K562 (cell line): ENCODE measurements at regions not wholly inside any gene's neighbourhood (a gene's known extent, or its start where the extent isn't known, plus 50 kb on each side); places are given as distances from the start of the nearest gene placed in this dataset.

ENCODE experiments used
- ATAC-seq: fragments of 200-7000 bp; cut with Tn5 transposase; 3 replicates; pipeline ENCODE4 v1.9.1; 2020; ENCODE audit warnings: moderate library complexity
- BruUV-seq: library from RNA; stranded (reverse); fragments of 400-500 nt; replicated peaks from 2 replicates; lab custom pipeline; 2021; lab: Mats Ljungman, UMichigan
- CTCF ChIA-PET: fragments of 300-600 bp; formaldehyde crosslinking; extraction: SDS; loops from one replicate; lab custom pipeline; 2021; ENCODE audit warnings: low intra/inter-chr PET ratio; lab: Yijun Ruan, JAX
- POLR2A ChIA-PET: fragments of 300-600, 350-650 bp; sonication (Branson Sonifier 250); formaldehyde crosslinking; extraction: SDS; loops from one replicate; lab custom pipeline; 2021; ENCODE audit warnings: antibody characterized with exemption, inconsistent platforms; lab: Yijun Ruan, JAX
- DNase-seq, 4 experiments: peaks; one replicate each; pipeline versions ENCODE4 v3.0.0 to v3.0.0-alpha.2; 2011 to 2018; ENCODE audit warnings: low spot score in 3 of 4, mixed read lengths in 3 of 4; ENCODE audit errors: extremely low read depth in 1 of 4
- FAIRE-seq: peaks from 2 replicates; lab custom pipeline; 2011; peaks lifted over from hg19 to GRCh38; lab: Jason Lieb, UNC
- H2AFZ ChIP-seq: 2 replicates; pipeline ENCODE4 v1.6.0; 2011; ENCODE audit warnings: low read depth, low read length, control low read depth, inconsistent platforms
- H3K27ac ChIP-seq: fragments of 200-600 bp; 3 replicates; pipeline ENCODE4 v1.8.0; 2011; ENCODE audit warnings: low read depth, mild to moderate bottlenecking, control low read depth, inconsistent platforms, low read length, moderate library complexity, mixed read lengths; ENCODE audit errors: extremely low read depth
- H3K27me3 ChIP-seq, 2 experiments: fragments of 300-600 bp in 1 of 2; 2 replicates in 1 of 2; 3 replicates in 1 of 2; pipeline versions ENCODE4 v1.6.0 to v1.8.0; 2011; ENCODE audit warnings: inconsistent platforms in 2 of 2, low read length in 2 of 2, mild to moderate bottlenecking in 1 of 2, mixed read lengths in 1 of 2, moderate library complexity in 1 of 2; ENCODE audit not compliant: control insufficient read depth in 2 of 2, insufficient read depth in 2 of 2
- H3K36me3 ChIP-seq: fragments of 300-600 bp; 3 replicates; pipeline ENCODE4 v1.8.0; 2011; ENCODE audit warnings: mild to moderate bottlenecking, low read length, inconsistent platforms; ENCODE audit not compliant: control insufficient read depth, insufficient read depth
- H3K4me1 ChIP-seq, 2 experiments: fragments of 200-600 bp in 1 of 2; replicated peaks in 1 of 2; 2 replicates in 1 of 2; 3 replicates in 1 of 2; pipeline versions ENCODE4 v1.5.1 to v1.8.0; 2011; ENCODE audit warnings: inconsistent platforms in 2 of 2, low read length in 2 of 2, mild to moderate bottlenecking in 1 of 2, mixed read lengths in 1 of 2, moderate library complexity in 1 of 2; ENCODE audit not compliant: control insufficient read depth in 2 of 2, insufficient read depth in 2 of 2
- H3K4me2 ChIP-seq: 2 replicates; pipeline ENCODE4 v1.6.1; 2011; ENCODE audit warnings: low read length, control low read depth, inconsistent platforms, mixed read lengths; ENCODE audit not compliant: insufficient read depth
- H3K4me3 ChIP-seq: fragments of 200-600 bp; sonication (generic), shearing (Covaris generic); 2 replicates; pipeline ENCODE4 v1.5.1; 2016; ENCODE audit warnings: control low read depth, inconsistent platforms
- H3K79me2 ChIP-seq: fragments of 200-600 bp; 3 replicates; pipeline ENCODE4 v1.8.0; 2011; ENCODE audit warnings: low read length, inconsistent platforms; ENCODE audit not compliant: control insufficient read depth, insufficient read depth
- H3K9ac ChIP-seq, 2 experiments: 2 replicates each; pipeline versions ENCODE4 v1.6.0 to v1.6.1; 2011; ENCODE audit warnings: low read depth in 2 of 2, low read length in 2 of 2, control low read depth in 1 of 2, inconsistent platforms in 1 of 2, mild to moderate bottlenecking in 1 of 2, mixed read lengths in 1 of 2; ENCODE audit not compliant: insufficient read depth in 1 of 2
- H3K9me1 ChIP-seq: one replicate; pipeline ENCODE4 v1.6.0; 2011; ENCODE audit warnings: inconsistent platforms, mild to moderate bottlenecking, low read length, moderate library complexity; ENCODE audit not compliant: control insufficient read depth, insufficient read depth
- H3K9me3 ChIP-seq: replicated peaks from 2 replicates; pipeline ENCODE4 v1.5.1; 2011; ENCODE audit warnings: low read depth, low read length, inconsistent platforms; ENCODE audit not compliant: control insufficient read depth, insufficient read depth
- H4K20me1 ChIP-seq: replicated peaks from 2 replicates; pipeline ENCODE4 v1.6.1; 2011; ENCODE audit warnings: low read length, inconsistent platforms, mixed read lengths; ENCODE audit not compliant: control insufficient read depth, insufficient read depth
- CEBPG ChIP-seq, 3 experiments: fragments of 200-800 bp in 1 of 3; sonication (Bioruptor generic) in 1 of 3; sonication (generic) in 1 of 3; formaldehyde crosslinking in 1 of 3; IDR thresholded peaks in 2 of 3; conservative IDR thresholded peaks in 1 of 3; 2 replicates each; pipeline versions ENCODE4 v1.6.1 to v1.8.0; 2016 to 2022; ENCODE audit warnings: missing compliant biosample characterization in 2 of 3, missing genetic modification characterization in 2 of 3, mild to moderate bottlenecking in 1 of 3, missing genetic modification reagents in 1 of 3
- DLX4 ChIP-seq: fragments of 250-450 bp; sonication (Bioruptor Pico); IDR thresholded peaks from 2 replicates; pipeline ENCODE4 v1.6.1; 2021; ENCODE audit warnings: mild to moderate bottlenecking
- E4F1 ChIP-seq: fragments of 250-450 bp; sonication (Bioruptor Pico); IDR thresholded peaks from 2 replicates; pipeline ENCODE4 v1.5.0; 2021; ENCODE audit warnings: mild to moderate bottlenecking, borderline replicate concordance
- HBP1 ChIP-seq: fragments of 450-650 bp; formaldehyde crosslinking; IDR thresholded peaks from 2 replicates; pipeline ENCODE4 v1.4.0; 2022; ENCODE audit warnings: missing genetic modification characterization
- MAZ ChIP-seq, 2 experiments: fragments of 450-650 bp in 1 of 2; sonication (generic) in 1 of 2; formaldehyde crosslinking; IDR thresholded peaks in 1 of 2; conservative IDR thresholded peaks in 1 of 2; 2 replicates each; pipeline versions ENCODE4 v1.4.0 to v1.5.0; 2020; ENCODE audit warnings: mild to moderate bottlenecking in 1 of 2, missing genetic modification reagents in 1 of 2
- MITF ChIP-seq: IDR thresholded peaks from 2 replicates; pipeline ENCODE4 v1.6.1; 2014; ENCODE audit warnings: antibody characterized with exemption
- NFRKB ChIP-seq: fragments of 450-650 bp; IDR thresholded peaks from 2 replicates; pipeline ENCODE4 v1.6.1; 2016; ENCODE audit warnings: low read depth
- RERE ChIP-seq: sonication (generic); formaldehyde crosslinking; IDR thresholded peaks from 2 replicates; pipeline ENCODE4 v1.8.0; 2023; ENCODE audit warnings: missing genetic modification reagents, mild to moderate bottlenecking, borderline replicate concordance
- SMARCE1 ChIP-seq: fragments of 450-650 bp; IDR thresholded peaks from 2 replicates; pipeline ENCODE4 v1.7.1; 2016; ENCODE audit warnings: mild to moderate bottlenecking
- ZBED1 ChIP-seq: IDR thresholded peaks from 2 replicates; pipeline ENCODE4 v1.6.1; 2014
- ZNF253 ChIP-seq: fragments of 250-450 bp; sonication (Bioruptor Pico); conservative IDR thresholded peaks from 2 replicates; pipeline ENCODE4 v1.6.1; 2021; ENCODE audit warnings: mild to moderate bottlenecking
- ZNF717 ChIP-seq: fragments of 250-450 bp; sonication (Bioruptor Pico); IDR thresholded peaks from 2 replicates; pipeline ENCODE4 v1.5.0; 2021
- WGBS: fragments of 100-300 bp; shearing (Covaris generic); methylation state at CpG from one replicate; pipeline ENCODE4 v1.1.6; 2016; ENCODE audit warnings: low coverage, mixed read lengths; ENCODE audit not compliant: insufficient coverage; ENCODE audit errors: missing lambda C conversion rate; 5-methylcytosine and 5-hydroxymethylcytosine counted together
- in situ Hi-C: fragments of 300-500 bp; cut with MboI; formaldehyde crosslinking; loops from 4 replicates; pipeline ENCODE4 v1.15.0; 2018; ENCODE audit warnings: inconsistent platforms, mixed read lengths
- intact Hi-C: fragments of 100-400 bp; cut with micrococcal nuclease; formaldehyde crosslinking; loops from 2 replicates; pipeline ENCODE4 v1.14.2; 2022

GRCh38 chr9:79053598-79053997, 518.2 kb upstream of the TLE4 start:
- H3K36me3 ChIP-seq: no peaks in the 10 kb centered on the region
- no peaks in the 10 kb centered on the region for H3K9me3 ChIP-seq
- no peak for DNase-seq
- no peaks in the 10 kb centered on the region for H4K20me1 ChIP-seq
- no peaks in the 10 kb centered on the region for H3K4me1 ChIP-seq
- no peaks in the 10 kb centered on the region for H3K27me3 ChIP-seq
- no TSS peak for BruUV-seq
- CTCF ChIA-PET: no interaction called here
- no peaks in the 10 kb centered on the region for H3K79me2 ChIP-seq
- no peak overlapping the region for H3K4me2 ChIP-seq
- intact Hi-C loops: no loop called here
- H2AFZ ChIP-seq: no peak overlapping the region
- ATAC-seq: no peak
- no peak for FAIRE-seq
- no peak overlapping the region for H3K9ac ChIP-seq
- in situ Hi-C loops: no loop called here
- no peaks in the 10 kb centered on the region for H3K9me1 ChIP-seq
- no peak overlapping the region for H3K27ac ChIP-seq
- no peak overlapping the region for H3K4me3 ChIP-seq
- POLR2A ChIA-PET: no interaction called here
- 0% methylated on average over 2 of the region's 3 CpGs for WGBS
- TF ChIP-seq NFRKB (no peak), ZNF717 (CRISPR knock-in tag) (no peak), HBP1 (CRISPR knock-in tag) (no peak), MAZ (CRISPR knock-in tag; conservative IDR thresholded peaks at IDR 0.05 in 1 of 2, IDR thresholded peaks at IDR 0.05 in 1 of 2) (no peak), DLX4 (no peak), SMARCE1 (no peak), CEBPG (CRISPR knock-in tag; IDR thresholded peaks at IDR 0.05) (no peak), CEBPG (tag; conservative IDR thresholded peaks at IDR 0.05 in 1 of 2, IDR thresholded peaks at IDR 0.05 in 1 of 2) (no peak), RERE (CRISPR knock-in tag) (no peak), MITF (no peak), E4F1 (CRISPR knock-in tag) (no peak), ZBED1 (no peak), ZNF253 (CRISPR knock-in tag) (no peak)
